IMR-90 (cell line): ENCODE measurements at regions not wholly inside any gene's neighbourhood (a gene's known extent, or its start where the extent isn't known, plus 50 kb on each side); places are given as distances from the start of the nearest gene placed in this dataset.

Source experiments
- ATAC-seq: fragments of 200-7000 bp; cut with Tn5 transposase; 2 replicates; pipeline ENCODE4 v1.9.1; 2020; ENCODE audit warnings: low read depth, mild to moderate bottlenecking, moderate library complexity
- BruUV-seq: library from RNA; stranded (reverse); fragments of 400-500 nt; replicated peaks from 2 replicates; lab custom pipeline; 2021; lab: Mats Ljungman, UMichigan
- CTCF ChIA-PET: fragments of 300-600 bp; formaldehyde crosslinking; extraction: SDS; loops from one replicate; lab custom pipeline; 2021; ENCODE audit warnings: antibody characterized with exemption; lab: Yijun Ruan, JAX
- POLR2A ChIA-PET: fragments of 300-600 bp; sonication (Branson Sonifier 250); formaldehyde crosslinking; loops from one replicate; lab custom pipeline; 2022; ENCODE audit warnings: antibody characterized with exemption; ENCODE audit not compliant: unreplicated experiment; lab: Charles Lee
- DNase-seq: peaks from one replicate; pipeline ENCODE4 v3.0.0; 2013
- H2AFZ ChIP-seq: replicated peaks from 2 replicates; pipeline ENCODE3; 2013; ENCODE audit warnings: low read length, mild to moderate bottlenecking; ENCODE audit not compliant: poor library complexity
- H2AK5ac ChIP-seq: 2 replicates; pipeline ENCODE4 v1.6.1; 2013; ENCODE audit warnings: low read depth, low read length, inconsistent platforms
- H2AK9ac ChIP-seq: replicated peaks from 2 replicates; pipeline ENCODE3; 2013; ENCODE audit warnings: mild to moderate bottlenecking, low read depth, low read length, moderate library complexity; ENCODE audit not compliant: poor library complexity
- H2BK120ac ChIP-seq: 2 replicates; pipeline ENCODE4 v1.6.1; 2013; ENCODE audit warnings: low read depth, low read length, inconsistent platforms
- H2BK15ac ChIP-seq: 3 replicates; pipeline ENCODE4 v1.6.1; 2013; ENCODE audit warnings: low read depth, low read length, inconsistent platforms
- H2BK20ac ChIP-seq: 2 replicates; pipeline ENCODE4 v1.6.1; 2013; ENCODE audit warnings: low read depth, mild to moderate bottlenecking, inconsistent platforms, low read length, moderate library complexity
- H2BK5ac ChIP-seq: 2 replicates; pipeline ENCODE4 v1.6.1; 2013; ENCODE audit warnings: mild to moderate bottlenecking, low read depth, low read length, inconsistent platforms; ENCODE audit not compliant: poor library complexity, severe bottlenecking
- H3K14ac ChIP-seq: replicated peaks from 2 replicates; pipeline ENCODE4 v1.6.1; 2013; ENCODE audit warnings: low read depth, low read length, inconsistent platforms
- H3K18ac ChIP-seq: 2 replicates; pipeline ENCODE4 v1.6.1; 2013; ENCODE audit warnings: low read depth, low read length, control low read depth
- H3K23ac ChIP-seq: 2 replicates; pipeline ENCODE4 v1.6.1; 2013; ENCODE audit warnings: low read depth, low read length, inconsistent platforms
- H3K27ac ChIP-seq: 2 replicates; pipeline ENCODE4 v1.5.1; 2013; ENCODE audit warnings: mild to moderate bottlenecking, control low read depth, low read length; ENCODE audit not compliant: insufficient read depth
- H3K27me3 ChIP-seq: 2 replicates; pipeline ENCODE4 v1.6.1; 2013; ENCODE audit warnings: low read length; ENCODE audit not compliant: control insufficient read depth, insufficient read depth
- H3K36me3 ChIP-seq: 2 replicates; pipeline ENCODE4 v1.6.1; 2013; ENCODE audit warnings: low read length, mixed read lengths; ENCODE audit not compliant: control insufficient read depth, insufficient read depth
- H3K4ac ChIP-seq: 2 replicates; pipeline ENCODE4 v1.6.1; 2013; ENCODE audit warnings: low read depth, low read length, inconsistent platforms
- H3K4me1 ChIP-seq: 2 replicates; pipeline ENCODE4 v1.6.1; 2013; ENCODE audit warnings: low read length, mixed read lengths; ENCODE audit not compliant: control insufficient read depth, insufficient read depth
- H3K4me2 ChIP-seq: 2 replicates; pipeline ENCODE4 v1.6.1; 2013; ENCODE audit warnings: low read depth, mild to moderate bottlenecking, control low read depth, low read length, moderate library complexity
- H3K4me3 ChIP-seq: 2 replicates; pipeline ENCODE4 v1.5.1; 2013; ENCODE audit warnings: low read depth, mild to moderate bottlenecking, control low read depth, low read length, moderate library complexity; ENCODE audit not compliant: insufficient read depth
- H3K56ac ChIP-seq: 2 replicates; pipeline ENCODE4 v1.6.1; 2013; ENCODE audit warnings: low read length, inconsistent platforms; ENCODE audit not compliant: insufficient read depth; ENCODE audit errors: extremely low read depth
- H3K79me1 ChIP-seq, 2 experiments: 2 replicates each; pipeline ENCODE4 v1.6.1; 2013; ENCODE audit warnings: low read length in 2 of 2, inconsistent platforms in 1 of 2, low read depth in 1 of 2
- H3K9ac ChIP-seq: 2 replicates; pipeline ENCODE4 v1.6.1; 2013; ENCODE audit warnings: low read depth, low read length, control low read depth
- H3K9me1 ChIP-seq: 2 replicates; pipeline ENCODE4 v1.6.1; 2013; ENCODE audit warnings: low read length, inconsistent platforms; ENCODE audit not compliant: insufficient read depth
- H3K9me3 ChIP-seq: 2 replicates; pipeline ENCODE4 v1.6.1; 2013; ENCODE audit warnings: low read length; ENCODE audit not compliant: control insufficient read depth, insufficient read depth
- H4K20me1 ChIP-seq: 2 replicates; pipeline ENCODE4 v1.6.1; 2013; ENCODE audit warnings: low read length, inconsistent platforms; ENCODE audit not compliant: insufficient read depth
- H4K5ac ChIP-seq: 2 replicates; pipeline ENCODE4 v1.6.1; 2013; ENCODE audit warnings: mild to moderate bottlenecking, low read depth, low read length, control low read depth
- H4K8ac ChIP-seq, 2 experiments: 2 replicates each; pipeline ENCODE4 v1.6.1; 2013; ENCODE audit warnings: low read depth in 2 of 2, low read length in 2 of 2, control low read depth in 1 of 2, inconsistent platforms in 1 of 2
- H4K91ac ChIP-seq: 2 replicates; pipeline ENCODE4 v1.6.1; 2013; ENCODE audit warnings: low read depth, low read length, inconsistent platforms; ENCODE audit not compliant: insufficient read depth
- BHLHE40 ChIP-seq: fragments of 150-350 bp; IDR thresholded peaks from 2 replicates; pipeline ENCODE4 v1.6.1; 2016; ENCODE audit warnings: mild to moderate bottlenecking, low read depth, low read length
- CEBPB ChIP-seq: IDR thresholded peaks from 2 replicates; pipeline ENCODE4 v1.6.1; 2012; ENCODE audit warnings: low read depth, low read length, improper control_type of control experiment
- CHD1 ChIP-seq: IDR thresholded peaks from 2 replicates; pipeline ENCODE4 v1.6.1; 2012; ENCODE audit warnings: low read depth, low read length, improper control_type of control experiment
- FOS ChIP-seq: fragments of 150-350 bp; IDR thresholded peaks from 2 replicates; pipeline ENCODE4 v1.6.1; 2016; ENCODE audit warnings: low read depth, low read length
- MAFK ChIP-seq: IDR thresholded peaks from 2 replicates; pipeline ENCODE4 v1.6.1; 2012; ENCODE audit warnings: low read depth, low read length, improper control_type of control experiment
- MAZ ChIP-seq: IDR thresholded peaks from 2 replicates; pipeline ENCODE4 v1.6.1; 2012; ENCODE audit warnings: low read depth, mild to moderate bottlenecking, low read length, improper control_type of control experiment, moderate library complexity, borderline replicate concordance
- MXI1 ChIP-seq: IDR thresholded peaks from 2 replicates; pipeline ENCODE4 v1.6.1; 2012; ENCODE audit warnings: low read depth, mild to moderate bottlenecking, low read length, moderate library complexity, borderline replicate concordance
- NFE2L2 ChIP-seq: fragments of 150-350 bp; IDR thresholded peaks from 2 replicates; pipeline ENCODE4 v1.6.1; 2016; ENCODE audit warnings: low read depth, mild to moderate bottlenecking, low read length
- POLR2A ChIP-seq: IDR thresholded peaks from 2 replicates; pipeline ENCODE4 v1.6.1; 2012; ENCODE audit warnings: mild to moderate bottlenecking, low read depth, low read length
- RAD21 ChIP-seq: IDR thresholded peaks from 2 replicates; pipeline ENCODE4 v1.6.1; 2012; ENCODE audit warnings: low read length, improper control_type of control experiment
- RCOR1 ChIP-seq: IDR thresholded peaks from 2 replicates; pipeline ENCODE4 v1.6.1; 2012; ENCODE audit warnings: mild to moderate bottlenecking, low read length, improper control_type of control experiment; ENCODE audit not compliant: insufficient replicate concordance
- RFX5 ChIP-seq: IDR thresholded peaks from 2 replicates; pipeline ENCODE4 v1.8.0; 2012; ENCODE audit warnings: low read depth, mild to moderate bottlenecking, low read length, moderate library complexity
- SMC3 ChIP-seq: fragments of 150-350 bp; IDR thresholded peaks from 2 replicates; pipeline ENCODE4 v1.6.1; 2016; ENCODE audit warnings: low read depth, mild to moderate bottlenecking, antibody characterized with exemption, low read length, moderate library complexity
- WGBS, 2 experiments: methylation state at CpG; one replicate each; pipeline versions ENCODE4 v1.1.5 to v1.1.7; 2013; ENCODE audit warnings: missing lambda C conversion rate in 2 of 2; ENCODE audit not compliant: insufficient read length in 1 of 2; ENCODE audit errors: extremely low coverage in 2 of 2; 5-methylcytosine and 5-hydroxymethylcytosine counted together
- dilution Hi-C: fragments of 300-500 bp; cut with HindIII; formaldehyde crosslinking; loops from one replicate; pipeline ENCODE4 v1.14.3; 2018; ENCODE audit warnings: low sequenced_read_pairs; ENCODE audit not compliant: unreplicated experiment
- in situ Hi-C: fragments of 300-500 bp; cut with MboI; formaldehyde crosslinking; loops from 3 replicates; pipeline ENCODE4 v1.14.3; 2019; ENCODE audit warnings: low sequenced_read_pairs, inconsistent platforms, mixed read lengths
- intact Hi-C: fragments of 100-400 bp; cut with micrococcal nuclease; formaldehyde crosslinking; loops from 2 replicates; pipeline ENCODE4 v1.10.0; 2022
- TF ChIP-seq, protein P1 (sequence below): fragments of 150-350 bp; IDR thresholded peaks from 2 replicates; pipeline ENCODE4 v1.6.1; 2016; ENCODE audit warnings: low read depth, mild to moderate bottlenecking, low read length, moderate library complexity, borderline replicate concordance
- TF ChIP-seq, protein P2 (sequence below): conservative IDR thresholded peaks from 2 replicates; pipeline ENCODE4 v1.5.1; 2012; ENCODE audit warnings: mild to moderate bottlenecking, low read depth, low read length, improper control_type of control experiment
- TF ChIP-seq, protein P3 (sequence below): fragments of 150-350 bp; IDR thresholded peaks from 2 replicates; pipeline ENCODE4 v1.6.1; 2017; ENCODE audit warnings: mild to moderate bottlenecking, antibody characterized with exemption, low read length, low read depth

DNA sequence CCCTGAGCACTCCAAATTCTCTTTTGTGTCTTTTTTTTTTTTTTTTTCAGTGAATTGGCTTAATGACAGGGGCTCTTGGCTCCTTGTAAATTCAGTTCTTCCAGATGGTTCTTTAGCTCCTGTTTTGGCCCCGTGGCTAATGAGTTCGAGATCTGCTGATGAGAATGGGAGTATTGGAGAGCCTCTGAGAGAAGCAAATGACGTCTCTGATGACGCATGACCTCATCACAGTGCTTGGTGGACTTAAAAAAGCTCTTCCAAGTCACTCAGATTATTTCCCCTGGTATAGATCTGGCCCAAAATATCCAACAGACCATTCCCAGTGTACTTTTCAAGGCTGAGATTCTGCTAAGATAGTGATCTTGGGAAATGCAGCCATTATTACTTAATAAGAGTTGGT is 159.5 kb downstream of the MIS18A start:
- Histone ChIP-seq H3K9me3 (peaks cover 2% of the 10 kb centered on the region; the same call in 1 of the 2 replicates), H2AFZ (no peak overlapping the region), H2BK5ac (no peak overlapping the region), H4K5ac (no peak overlapping the region), H3K9me1 (no peaks in the 10 kb centered on the region), H3K4me1 (no peaks in the 10 kb centered on the region), H2BK20ac (no peak overlapping the region), H2AK5ac (no peak overlapping the region), H3K23ac (no peak overlapping the region), H3K36me3 (no peaks in the 10 kb centered on the region), H2BK120ac (no peak overlapping the region), H3K27me3 (no peaks in the 10 kb centered on the region), H3K27ac (no peak overlapping the region), H3K79me1 (no peaks in the 10 kb centered on the region), H3K4me3 (no peak overlapping the region), H2BK15ac (no peak overlapping the region), H4K8ac (no peak overlapping the region), H3K18ac (no peak overlapping the region), H3K4me2 (no peak overlapping the region), H3K4ac (no peak overlapping the region), H3K56ac (no peak overlapping the region), H4K91ac (no peak overlapping the region), H4K20me1 (no peaks in the 10 kb centered on the region), H2AK9ac (no peak overlapping the region), H3K14ac (no peak overlapping the region), H3K9ac (no peak overlapping the region)
- intact Hi-C loops (no loop called here), dilution Hi-C loops (no loop called here), in situ Hi-C loops (no loop called here)
- TF ChIP-seq MXI1, result no peak
- TF ChIP-seq, protein P1, sequence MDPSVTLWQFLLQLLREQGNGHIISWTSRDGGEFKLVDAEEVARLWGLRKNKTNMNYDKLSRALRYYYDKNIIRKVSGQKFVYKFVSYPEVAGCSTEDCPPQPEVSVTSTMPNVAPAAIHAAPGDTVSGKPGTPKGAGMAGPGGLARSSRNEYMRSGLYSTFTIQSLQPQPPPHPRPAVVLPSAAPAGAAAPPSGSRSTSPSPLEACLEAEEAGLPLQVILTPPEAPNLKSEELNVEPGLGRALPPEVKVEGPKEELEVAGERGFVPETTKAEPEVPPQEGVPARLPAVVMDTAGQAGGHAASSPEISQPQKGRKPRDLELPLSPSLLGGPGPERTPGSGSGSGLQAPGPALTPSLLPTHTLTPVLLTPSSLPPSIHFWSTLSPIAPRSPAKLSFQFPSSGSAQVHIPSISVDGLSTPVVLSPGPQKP, result no peak
- no peak for TF ChIP-seq RAD21
- no peak for TF ChIP-seq MAZ
- no peak for TF ChIP-seq MAFK
- TF ChIP-seq NFE2L2, result no peak
- TF ChIP-seq CEBPB, result no peak
- TF ChIP-seq RFX5, result no peak
- TF ChIP-seq FOS, result no peak
- TF ChIP-seq BHLHE40, result no peak
- TF ChIP-seq RCOR1, result no peak
- no peak for TF ChIP-seq POLR2A
- TF ChIP-seq, protein P2, sequence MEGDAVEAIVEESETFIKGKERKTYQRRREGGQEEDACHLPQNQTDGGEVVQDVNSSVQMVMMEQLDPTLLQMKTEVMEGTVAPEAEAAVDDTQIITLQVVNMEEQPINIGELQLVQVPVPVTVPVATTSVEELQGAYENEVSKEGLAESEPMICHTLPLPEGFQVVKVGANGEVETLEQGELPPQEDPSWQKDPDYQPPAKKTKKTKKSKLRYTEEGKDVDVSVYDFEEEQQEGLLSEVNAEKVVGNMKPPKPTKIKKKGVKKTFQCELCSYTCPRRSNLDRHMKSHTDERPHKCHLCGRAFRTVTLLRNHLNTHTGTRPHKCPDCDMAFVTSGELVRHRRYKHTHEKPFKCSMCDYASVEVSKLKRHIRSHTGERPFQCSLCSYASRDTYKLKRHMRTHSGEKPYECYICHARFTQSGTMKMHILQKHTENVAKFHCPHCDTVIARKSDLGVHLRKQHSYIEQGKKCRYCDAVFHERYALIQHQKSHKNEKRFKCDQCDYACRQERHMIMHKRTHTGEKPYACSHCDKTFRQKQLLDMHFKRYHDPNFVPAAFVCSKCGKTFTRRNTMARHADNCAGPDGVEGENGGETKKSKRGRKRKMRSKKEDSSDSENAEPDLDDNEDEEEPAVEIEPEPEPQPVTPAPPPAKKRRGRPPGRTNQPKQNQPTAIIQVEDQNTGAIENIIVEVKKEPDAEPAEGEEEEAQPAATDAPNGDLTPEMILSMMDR, result no peak
- TF ChIP-seq CHD1, result no peak
- no peak for TF ChIP-seq SMC3
- TF ChIP-seq, protein P3, sequence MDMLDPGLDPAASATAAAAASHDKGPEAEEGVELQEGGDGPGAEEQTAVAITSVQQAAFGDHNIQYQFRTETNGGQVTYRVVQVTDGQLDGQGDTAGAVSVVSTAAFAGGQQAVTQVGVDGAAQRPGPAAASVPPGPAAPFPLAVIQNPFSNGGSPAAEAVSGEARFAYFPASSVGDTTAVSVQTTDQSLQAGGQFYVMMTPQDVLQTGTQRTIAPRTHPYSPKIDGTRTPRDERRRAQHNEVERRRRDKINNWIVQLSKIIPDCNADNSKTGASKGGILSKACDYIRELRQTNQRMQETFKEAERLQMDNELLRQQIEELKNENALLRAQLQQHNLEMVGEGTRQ, result no peak
- POLR2A ChIA-PET, result no interaction called here
- no CpG with 5 or more reads among the region's 4 CpGs for WGBS, 2 experiments
- CTCF ChIA-PET, result no interaction called here
- ATAC-seq, result no peak
- no TSS peak for BruUV-seq
- no peak for DNase-seq
